ENCODE measurements at regions not wholly inside any gene's neighbourhood (a gene's known extent, or its start where the extent isn't known, plus 50 kb on each side); places are given as distances from the start of the nearest gene placed in this dataset.

- no peaks in the 10 kb centered on the region for H4K20me1 ChIP-seq (ENCODE audit: insufficient read depth, low read depth, low read length)
- H3K9me2 ChIP-seq (replicated peaks; ENCODE audit: insufficient read depth, low read length), result no peaks in the 10 kb centered on the region
- no peak for DNase-seq
- no peaks in the 10 kb centered on the region for H3K36me3 ChIP-seq (ENCODE audit: insufficient read depth, low read length)
- H3K9me3 ChIP-seq (ENCODE audit: low read length), result no peaks in the 10 kb centered on the region
- H3K79me2 ChIP-seq (ENCODE audit: low read length), result no peaks in the 10 kb centered on the region
- no peak overlapping the region for H2AFZ ChIP-seq (ENCODE audit: low read length)
- peaks cover 3% of the 10 kb centered on the region; the same call in 1 of the 2 replicates for H3K27me3 ChIP-seq (ENCODE audit: low read length)
- no peak overlapping the region for H3K4me3 ChIP-seq (ENCODE audit: low read length)
- no peaks in the 10 kb centered on the region for H3K4me1 ChIP-seq (ENCODE audit: low read length)
- H3K9ac ChIP-seq (ENCODE audit: low read length), result no peak overlapping the region
- H3K27ac ChIP-seq (ENCODE audit: low read length), result no peak overlapping the region
- no peak overlapping the region for H3K4me2 ChIP-seq (ENCODE audit: low read depth, low read length, poor library complexity, severe bottlenecking)
These were observed 97.7 kb upstream of the KIF5B start for GRCh38 chr10:32153931-32154330.

GRCh38 chr10:32153252-32153651, 97.0 kb upstream of the KIF5B start:
- Histone ChIP-seq H4K20me1 (ENCODE audit: insufficient read depth, low read depth, low read length) (no peaks in the 10 kb centered on the region), H3K79me2 (ENCODE audit: low read length) (no peaks in the 10 kb centered on the region), H3K36me3 (ENCODE audit: insufficient read depth, low read length) (no peaks in the 10 kb centered on the region), H3K9ac (ENCODE audit: low read length) (no peak overlapping the region), H3K9me3 (ENCODE audit: low read length) (no peaks in the 10 kb centered on the region), H3K4me3 (ENCODE audit: low read length) (no peak overlapping the region), H3K4me1 (ENCODE audit: low read length) (no peaks in the 10 kb centered on the region), H3K4me2 (ENCODE audit: low read depth, low read length, poor library complexity, severe bottlenecking) (no peak overlapping the region), H3K27ac (ENCODE audit: low read length) (no peak overlapping the region), H2AFZ (ENCODE audit: low read length) (no peak overlapping the region), H3K9me2 (replicated peaks; ENCODE audit: insufficient read depth, low read length) (no peaks in the 10 kb centered on the region), H3K27me3 (ENCODE audit: low read length) (peaks cover 3% of the 10 kb centered on the region; the same call in 1 of the 2 replicates)
- no peak for DNase-seq

DNA sequence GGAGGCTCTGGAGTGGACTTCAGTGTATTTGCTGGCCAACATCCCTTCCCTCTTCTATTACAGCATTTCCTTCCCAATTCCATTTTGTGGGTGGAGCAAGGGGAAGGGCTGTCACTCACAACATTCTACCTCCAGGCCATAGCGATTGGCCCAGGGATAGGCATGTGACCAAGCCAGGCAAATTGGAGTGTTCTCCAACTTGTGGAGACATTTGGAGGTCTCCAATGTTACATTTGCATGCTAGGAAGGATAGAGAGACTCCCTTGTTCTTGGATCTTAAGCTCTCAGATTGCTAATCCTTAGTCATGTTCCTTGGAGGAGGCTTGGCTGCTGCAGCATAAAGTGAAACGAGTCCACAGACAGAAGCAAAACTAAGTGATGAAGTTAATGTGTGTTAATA, 95.6 kb upstream of the KIF5B start:
- H3K79me2 ChIP-seq (ENCODE audit: low read length), result no peaks in the 10 kb centered on the region
- H3K9me3 ChIP-seq (ENCODE audit: low read length), result no peaks in the 10 kb centered on the region
- H3K9me2 ChIP-seq (replicated peaks; ENCODE audit: insufficient read depth, low read length), result no peaks in the 10 kb centered on the region
- no peak overlapping the region for H2AFZ ChIP-seq (ENCODE audit: low read length)
- H3K27ac ChIP-seq (ENCODE audit: low read length), result no peak overlapping the region
- no peak overlapping the region for H3K9ac ChIP-seq (ENCODE audit: low read length)
- no peak for DNase-seq
- no peak overlapping the region for H3K4me2 ChIP-seq (ENCODE audit: low read depth, low read length, poor library complexity, severe bottlenecking)
- no peak overlapping the region for H3K4me3 ChIP-seq (ENCODE audit: low read length)
- no peaks in the 10 kb centered on the region for H4K20me1 ChIP-seq (ENCODE audit: insufficient read depth, low read depth, low read length)
- no peaks in the 10 kb centered on the region for H3K4me1 ChIP-seq (ENCODE audit: low read length)
- H3K27me3 ChIP-seq (ENCODE audit: low read length), result peaks cover 3% of the 10 kb centered on the region; the same call in 1 of the 2 replicates
- no peaks in the 10 kb centered on the region for H3K36me3 ChIP-seq (ENCODE audit: insufficient read depth, low read length)

DNA sequence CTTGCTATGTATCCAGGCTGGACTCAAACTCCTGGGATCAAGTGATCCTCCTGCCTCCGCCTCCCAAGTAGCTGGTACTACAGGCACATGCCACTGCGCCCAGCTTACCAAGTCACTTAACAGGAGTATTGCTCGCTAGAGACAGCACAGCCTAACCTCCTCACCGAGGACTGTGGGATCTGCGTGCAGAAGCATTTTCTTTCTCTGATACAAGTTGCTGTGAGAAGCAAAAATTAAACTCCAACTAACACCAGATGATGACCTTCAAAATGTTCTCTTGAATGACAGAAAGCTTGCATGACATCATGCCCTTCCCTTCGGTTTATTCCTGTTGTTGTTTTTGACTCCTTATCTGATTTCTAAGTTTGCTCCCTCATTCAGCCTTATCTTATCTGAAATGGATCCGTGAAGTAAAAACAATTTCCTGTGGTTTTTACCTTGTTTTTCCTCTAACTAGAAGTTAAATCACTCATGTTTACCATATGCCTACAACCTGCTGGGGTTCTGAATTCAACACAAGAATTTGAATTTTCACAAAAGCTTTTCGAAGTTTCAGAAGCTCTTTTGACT, 94.4 kb upstream of the KIF5B start:
- Histone ChIP-seq H3K4me2 (ENCODE audit: low read depth, low read length, poor library complexity, severe bottlenecking) (no peak overlapping the region), H3K4me1 (ENCODE audit: low read length) (no peaks in the 10 kb centered on the region), H3K36me3 (ENCODE audit: insufficient read depth, low read length) (no peaks in the 10 kb centered on the region), H3K27ac (ENCODE audit: low read length) (no peak overlapping the region), H3K9me2 (replicated peaks; ENCODE audit: insufficient read depth, low read length) (no peaks in the 10 kb centered on the region), H3K4me3 (ENCODE audit: low read length) (no peak overlapping the region), H2AFZ (ENCODE audit: low read length) (no peak overlapping the region), H3K9me3 (ENCODE audit: low read length) (no peaks in the 10 kb centered on the region), H3K27me3 (ENCODE audit: low read length) (peaks cover 3% of the 10 kb centered on the region; the same call in 1 of the 2 replicates), H3K9ac (ENCODE audit: low read length) (no peak overlapping the region), H3K79me2 (ENCODE audit: low read length) (no peaks in the 10 kb centered on the region), H4K20me1 (ENCODE audit: insufficient read depth, low read depth, low read length) (no peaks in the 10 kb centered on the region)
- no peak for DNase-seq

- Histone ChIP-seq H3K4me2 (ENCODE audit: low read depth, low read length, poor library complexity, severe bottlenecking) (no peak overlapping the region), H3K9me3 (ENCODE audit: low read length) (no peaks in the 10 kb centered on the region), H2AFZ (ENCODE audit: low read length) (no peak overlapping the region), H3K36me3 (ENCODE audit: insufficient read depth, low read length) (no peaks in the 10 kb centered on the region), H3K9me2 (replicated peaks; ENCODE audit: insufficient read depth, low read length) (no peaks in the 10 kb centered on the region), H3K4me3 (ENCODE audit: low read length) (no peak overlapping the region), H3K4me1 (ENCODE audit: low read length) (no peaks in the 10 kb centered on the region), H3K79me2 (ENCODE audit: low read length) (no peaks in the 10 kb centered on the region), H4K20me1 (ENCODE audit: insufficient read depth, low read depth, low read length) (no peaks in the 10 kb centered on the region), H3K27me3 (ENCODE audit: low read length) (peaks cover 3% of the 10 kb centered on the region; the same call in 1 of the 2 replicates), H3K27ac (ENCODE audit: low read length) (no peak overlapping the region), H3K9ac (ENCODE audit: low read length) (no peak overlapping the region)
- DNase-seq, result no peak
These were observed 93.2 kb upstream of the KIF5B start for GRCh38 chr10:32149252-32149955.

DNA sequence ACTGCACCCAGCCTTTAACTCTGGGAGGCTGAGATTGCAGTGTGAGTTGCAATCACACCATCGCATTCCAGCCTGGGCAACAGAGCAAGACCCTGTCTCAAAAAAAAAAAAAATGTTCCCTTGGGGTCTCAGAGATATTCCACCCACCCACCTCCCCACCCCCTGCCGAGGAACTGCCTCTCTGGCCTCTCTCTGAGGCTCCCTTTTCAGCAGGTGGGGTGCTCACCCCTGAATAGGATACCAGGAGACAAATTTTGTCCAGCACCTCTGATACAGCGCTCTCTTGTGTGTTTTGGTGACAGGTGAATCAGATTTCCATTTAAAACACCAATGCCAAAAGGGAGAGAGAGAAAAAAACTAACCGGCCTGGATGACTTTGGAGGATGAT, 92.6 kb upstream of the KIF5B start:
- H3K27ac ChIP-seq (ENCODE audit: low read length), result no peak overlapping the region

GRCh38 chr10:32147730-32148129, 91.5 kb upstream of the KIF5B start:
- Histone ChIP-seq H3K4me1 (ENCODE audit: low read length) (no peaks in the 10 kb centered on the region), H3K79me2 (ENCODE audit: low read length) (no peaks in the 10 kb centered on the region), H3K4me3 (ENCODE audit: low read length) (no peak overlapping the region), H3K27ac (ENCODE audit: low read length) (no peak overlapping the region), H3K9ac (ENCODE audit: low read length) (no peak overlapping the region), H2AFZ (ENCODE audit: low read length) (no peak overlapping the region), H3K27me3 (ENCODE audit: low read length) (no peaks in the 10 kb centered on the region), H4K20me1 (ENCODE audit: insufficient read depth, low read depth, low read length) (no peaks in the 10 kb centered on the region), H3K4me2 (ENCODE audit: low read depth, low read length, poor library complexity, severe bottlenecking) (no peak overlapping the region), H3K36me3 (ENCODE audit: insufficient read depth, low read length) (no peaks in the 10 kb centered on the region), H3K9me2 (replicated peaks; ENCODE audit: insufficient read depth, low read length) (no peaks in the 10 kb centered on the region), H3K9me3 (ENCODE audit: low read length) (no peaks in the 10 kb centered on the region)
- no peak for DNase-seq

More for the DNA sequence above, 92.6 kb upstream of the KIF5B start:
- Histone ChIP-seq H3K4me2 (ENCODE audit: low read depth, low read length, poor library complexity, severe bottlenecking) (no peak overlapping the region), H3K27me3 (ENCODE audit: low read length) (peaks cover 3% of the 10 kb centered on the region; the same call in 1 of the 2 replicates), H3K9me2 (replicated peaks; ENCODE audit: insufficient read depth, low read length) (no peaks in the 10 kb centered on the region), H3K4me1 (ENCODE audit: low read length) (no peaks in the 10 kb centered on the region), H3K9ac (ENCODE audit: low read length) (no peak overlapping the region), H3K36me3 (ENCODE audit: insufficient read depth, low read length) (no peaks in the 10 kb centered on the region), H2AFZ (ENCODE audit: low read length) (no peak overlapping the region), H3K79me2 (ENCODE audit: low read length) (no peaks in the 10 kb centered on the region), H4K20me1 (ENCODE audit: insufficient read depth, low read depth, low read length) (no peaks in the 10 kb centered on the region), H3K4me3 (ENCODE audit: low read length) (no peak overlapping the region), H3K9me3 (ENCODE audit: low read length) (no peaks in the 10 kb centered on the region)
- no peak for DNase-seq

DNA sequence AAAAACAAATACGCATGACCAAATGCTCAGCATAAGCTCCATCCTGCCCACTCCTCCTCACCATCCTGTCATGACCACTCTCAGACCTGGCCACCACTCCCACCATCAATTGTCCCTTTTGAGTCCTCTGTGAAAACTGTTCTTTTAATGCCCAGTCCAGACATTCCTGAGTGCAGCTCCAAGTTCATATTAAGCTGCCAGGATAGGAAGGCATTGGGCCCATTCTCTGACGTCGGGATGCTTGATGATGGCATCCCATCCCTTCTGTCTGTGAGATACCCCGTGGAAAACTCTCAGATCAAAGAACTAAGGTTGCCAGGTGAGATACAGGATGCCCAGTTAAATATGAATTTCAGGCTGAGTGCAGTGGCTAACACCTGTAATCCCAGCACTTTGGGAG, 89.9 kb upstream of the KIF5B start:
- Histone ChIP-seq H2AFZ (ENCODE audit: low read length) (no peak overlapping the region), H3K9me3 (ENCODE audit: low read length) (no peaks in the 10 kb centered on the region), H3K36me3 (ENCODE audit: insufficient read depth, low read length) (no peaks in the 10 kb centered on the region), H3K4me2 (ENCODE audit: low read depth, low read length, poor library complexity, severe bottlenecking) (no peak overlapping the region), H3K27ac (ENCODE audit: low read length) (no peak overlapping the region), H3K9ac (ENCODE audit: low read length) (no peak overlapping the region), H4K20me1 (ENCODE audit: insufficient read depth, low read depth, low read length) (no peaks in the 10 kb centered on the region), H3K27me3 (ENCODE audit: low read length) (no peaks in the 10 kb centered on the region), H3K79me2 (ENCODE audit: low read length) (no peaks in the 10 kb centered on the region), H3K4me3 (ENCODE audit: low read length) (no peak overlapping the region), H3K9me2 (replicated peaks; ENCODE audit: insufficient read depth, low read length) (no peaks in the 10 kb centered on the region), H3K4me1 (ENCODE audit: low read length) (no peaks in the 10 kb centered on the region)
- DNase-seq, result no peak
